VCaP (cell line): ENCODE measurements at regions not wholly inside any gene's neighbourhood (a gene's known extent, or its start where the extent isn't known, plus 50 kb on each side); places are given as distances from the start of the nearest gene placed in this dataset.
"Not testable (repeated sequence)": the region's sequence is repeated elsewhere in the genome, so short reads cannot be mapped to it uniquely, and the experiment has no call there.

Experiments
- H3K27ac ChIP-seq: fragments of 450-650 bp; 2 replicates; pipeline ENCODE4 v1.5.1; 2017
- CTCF ChIP-seq: fragments of 450-650 bp; conservative IDR thresholded peaks from 2 replicates; pipeline ENCODE4 v1.5.1; 2017; ENCODE audit warnings: mild to moderate bottlenecking, moderate library complexity

- no peak for TF ChIP-seq CTCF
- H3K27ac ChIP-seq: no peak overlapping the region
Observed at GRCh38 chr10:78467496-78468106, 433.9 kb downstream of the RPS24 start.

- H3K27ac ChIP-seq: not testable (repeated sequence)
Observed at GRCh38 chr10:78468731-78469130, 435.1 kb downstream of the RPS24 start.

GRCh38 chr10:78470267-78471103 is 436.8 kb downstream of the RPS24 start:
- no peak for TF ChIP-seq CTCF
- H3K27ac ChIP-seq: no peak overlapping the region

- no peak overlapping the region for H3K27ac ChIP-seq
- TF ChIP-seq CTCF: no peak
Observed at GRCh38 chr10:78471326-78471722, 437.7 kb downstream of the RPS24 start.

GRCh38 chr10:78471723-78472550 is 438.3 kb downstream of the RPS24 start:
- no peak overlapping the region for H3K27ac ChIP-seq
- TF ChIP-seq CTCF: no peak

GRCh38 chr10:78472551-78472890 is 438.9 kb downstream of the RPS24 start:
- no peak for TF ChIP-seq CTCF
- H3K27ac ChIP-seq: no peak overlapping the region

- H3K27ac ChIP-seq: no peak overlapping the region
- no peak for TF ChIP-seq CTCF
Observed at GRCh38 chr10:78473006-78473405, 439.3 kb downstream of the RPS24 start.
